ENCODE measurements at regions not wholly inside any gene's neighbourhood (a gene's known extent, or its start where the extent isn't known, plus 50 kb on each side); places are given as distances from the start of the nearest gene placed in this dataset.

DNA sequence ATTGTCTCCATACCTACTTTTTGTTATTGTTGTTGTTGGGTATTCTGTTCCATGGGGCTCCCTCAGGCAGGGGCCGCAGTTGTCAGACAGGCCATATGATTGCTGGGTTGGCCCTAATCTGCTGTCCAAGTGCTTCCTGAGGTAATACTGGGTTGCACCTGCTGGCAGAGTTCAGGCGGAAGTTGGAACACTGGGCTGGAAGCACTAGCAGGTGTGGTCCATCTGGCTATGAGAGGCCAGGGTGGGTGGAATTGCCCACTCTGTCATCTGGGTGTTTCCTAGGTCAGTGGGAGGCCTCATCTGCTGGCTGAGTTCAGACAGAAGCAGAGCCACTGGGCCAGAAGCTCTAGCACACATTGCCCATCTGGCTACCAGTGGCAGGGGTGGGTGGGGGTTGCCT lies 81.3 kb upstream of the NID2 start:
- TF ChIP-seq, protein P1, sequence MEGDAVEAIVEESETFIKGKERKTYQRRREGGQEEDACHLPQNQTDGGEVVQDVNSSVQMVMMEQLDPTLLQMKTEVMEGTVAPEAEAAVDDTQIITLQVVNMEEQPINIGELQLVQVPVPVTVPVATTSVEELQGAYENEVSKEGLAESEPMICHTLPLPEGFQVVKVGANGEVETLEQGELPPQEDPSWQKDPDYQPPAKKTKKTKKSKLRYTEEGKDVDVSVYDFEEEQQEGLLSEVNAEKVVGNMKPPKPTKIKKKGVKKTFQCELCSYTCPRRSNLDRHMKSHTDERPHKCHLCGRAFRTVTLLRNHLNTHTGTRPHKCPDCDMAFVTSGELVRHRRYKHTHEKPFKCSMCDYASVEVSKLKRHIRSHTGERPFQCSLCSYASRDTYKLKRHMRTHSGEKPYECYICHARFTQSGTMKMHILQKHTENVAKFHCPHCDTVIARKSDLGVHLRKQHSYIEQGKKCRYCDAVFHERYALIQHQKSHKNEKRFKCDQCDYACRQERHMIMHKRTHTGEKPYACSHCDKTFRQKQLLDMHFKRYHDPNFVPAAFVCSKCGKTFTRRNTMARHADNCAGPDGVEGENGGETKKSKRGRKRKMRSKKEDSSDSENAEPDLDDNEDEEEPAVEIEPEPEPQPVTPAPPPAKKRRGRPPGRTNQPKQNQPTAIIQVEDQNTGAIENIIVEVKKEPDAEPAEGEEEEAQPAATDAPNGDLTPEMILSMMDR (IDR thresholded peaks at IDR 0.05), result no peak
- TF ChIP-seq POLR2A (IDR thresholded peaks at IDR 0.05) (no peak), POLR2AphosphoS5 (IDR thresholded peaks at IDR 0.05) (no peak)

Data from breast epithelium (tissue), 3 donors.